ENCODE measurements at regions not wholly inside any gene's neighbourhood (a gene's known extent, or its start where the extent isn't known, plus 50 kb on each side); places are given as distances from the start of the nearest gene placed in this dataset.
A peak's percentile ranks its signal among the peaks of the same experiment; 100 is the strongest.

GRCh38 chr7:46003161-46003560 lies 82.1 kb upstream of the IGFBP3 start:
- DNase-seq (ENCODE audit: low spot score) = no peak
- no peaks in the 10 kb centered on the region for H3K27me3 ChIP-seq (ENCODE audit: insufficient read depth, poor library complexity, severe bottlenecking)
- no peaks in the 10 kb centered on the region for H3K36me3 ChIP-seq (ENCODE audit: low read depth)
- H3K27ac ChIP-seq (ENCODE audit: poor library complexity, severe bottlenecking) = peak overlapping the region; percentile 73
- H3K4me1 ChIP-seq (ENCODE audit: insufficient read depth, poor library complexity, severe bottlenecking) = peaks cover 15% of the 10 kb centered on the region
- TF ChIP-seq CTCF (IDR thresholded peaks at IDR 0.05; ENCODE audit: poor library complexity, severe bottlenecking) = no peak
- H3K9me3 ChIP-seq (ENCODE audit: severe bottlenecking) = no peaks in the 10 kb centered on the region
- ATAC-seq (ENCODE audit: low read depth) = no peak
- no peak overlapping the region for H3K4me3 ChIP-seq (ENCODE audit: severe bottlenecking)

- Histone ChIP-seq H3K4me3 (ENCODE audit: severe bottlenecking) (no peak overlapping the region), H3K9me3 (ENCODE audit: severe bottlenecking) (peaks cover 10% of the 10 kb centered on the region), H3K27ac (ENCODE audit: poor library complexity, severe bottlenecking) (no peak overlapping the region), H3K27me3 (ENCODE audit: insufficient read depth, poor library complexity, severe bottlenecking) (no peaks in the 10 kb centered on the region), H3K36me3 (ENCODE audit: low read depth) (no peaks in the 10 kb centered on the region), H3K4me1 (ENCODE audit: insufficient read depth, poor library complexity, severe bottlenecking) (peaks cover 15% of the 10 kb centered on the region)
- no peak for ATAC-seq (ENCODE audit: low read depth)
- no peak for TF ChIP-seq CTCF (IDR thresholded peaks at IDR 0.05; ENCODE audit: poor library complexity, severe bottlenecking)
- DNase-seq (ENCODE audit: low spot score) = no peak
Observed at GRCh38 chr7:46000513-46000912, 79.4 kb upstream of the IGFBP3 start.

GRCh38 chr7:45999541-45999940 lies 78.5 kb upstream of the IGFBP3 start:
- Histone ChIP-seq H3K9me3 (ENCODE audit: severe bottlenecking) (peaks cover 10% of the 10 kb centered on the region), H3K27ac (ENCODE audit: poor library complexity, severe bottlenecking) (no peak overlapping the region), H3K27me3 (ENCODE audit: insufficient read depth, poor library complexity, severe bottlenecking) (no peaks in the 10 kb centered on the region), H3K36me3 (ENCODE audit: low read depth) (no peaks in the 10 kb centered on the region), H3K4me3 (ENCODE audit: severe bottlenecking) (no peak overlapping the region), H3K4me1 (ENCODE audit: insufficient read depth, poor library complexity, severe bottlenecking) (peaks cover 13% of the 10 kb centered on the region)
- no peak for ATAC-seq (ENCODE audit: low read depth)
- no peak for TF ChIP-seq CTCF (IDR thresholded peaks at IDR 0.05; ENCODE audit: poor library complexity, severe bottlenecking)
- no peak for DNase-seq (ENCODE audit: low spot score)

- Histone ChIP-seq H3K27ac (ENCODE audit: poor library complexity, severe bottlenecking) (no peak overlapping the region), H3K4me1 (ENCODE audit: insufficient read depth, poor library complexity, severe bottlenecking) (peaks cover 3% of the 10 kb centered on the region), H3K9me3 (ENCODE audit: severe bottlenecking) (peaks cover 10% of the 10 kb centered on the region), H3K27me3 (ENCODE audit: insufficient read depth, poor library complexity, severe bottlenecking) (no peaks in the 10 kb centered on the region), H3K36me3 (ENCODE audit: low read depth) (no peaks in the 10 kb centered on the region), H3K4me3 (ENCODE audit: severe bottlenecking) (no peak overlapping the region)
- ATAC-seq (ENCODE audit: low read depth) = no peak
- DNase-seq (ENCODE audit: low spot score) = no peak
- no peak for TF ChIP-seq CTCF (IDR thresholded peaks at IDR 0.05; ENCODE audit: poor library complexity, severe bottlenecking)
Observed at GRCh38 chr7:45998506-45998905, 77.4 kb upstream of the IGFBP3 start.

GRCh38 chr7:45993621-45994020 lies 72.5 kb upstream of the IGFBP3 start:
- Histone ChIP-seq H3K27ac (ENCODE audit: poor library complexity, severe bottlenecking) (no peak overlapping the region), H3K27me3 (ENCODE audit: insufficient read depth, poor library complexity, severe bottlenecking) (no peaks in the 10 kb centered on the region), H3K4me3 (ENCODE audit: severe bottlenecking) (no peak overlapping the region), H3K36me3 (ENCODE audit: low read depth) (no peaks in the 10 kb centered on the region), H3K9me3 (ENCODE audit: severe bottlenecking) (peaks cover 10% of the 10 kb centered on the region), H3K4me1 (ENCODE audit: insufficient read depth, poor library complexity, severe bottlenecking) (no peaks in the 10 kb centered on the region)
- ATAC-seq (ENCODE audit: low read depth) (0 out of 3 replicates have a peak, but pooled peaks have one; percentile 21), DNase-seq (ENCODE audit: low spot score) (no peak)
- no peak for TF ChIP-seq CTCF (IDR thresholded peaks at IDR 0.05; ENCODE audit: poor library complexity, severe bottlenecking)
